ENCODE measurements at regions not wholly inside any gene's neighbourhood (a gene's known extent, or its start where the extent isn't known, plus 50 kb on each side); places are given as distances from the start of the nearest gene placed in this dataset.

- H3K4me2 ChIP-seq (ENCODE audit: extremely low read depth, insufficient read depth, low read length), result peak overlapping the region; percentile 1
- no peak for DNase-seq (ENCODE audit: low read depth in 2 of 2)
- H3K4me1 ChIP-seq (ENCODE audit: control insufficient read depth, extremely low read depth, insufficient read depth, low read length), result peaks cover 15% of the 10 kb centered on the region
- H3K9me3 ChIP-seq (ENCODE audit: control insufficient read depth, insufficient read depth, low read depth, low read length), result no peaks in the 10 kb centered on the region
- peak overlapping the region; percentile 37 for H3K27ac ChIP-seq (ENCODE audit: insufficient read depth, low read length)
- no peaks in the 10 kb centered on the region for H3K27me3 ChIP-seq (ENCODE audit: control insufficient read depth, insufficient read depth, low read length)
- no peaks in the 10 kb centered on the region for H3K79me2 ChIP-seq (ENCODE audit: control insufficient read depth, insufficient read depth, low read length)
- peak overlapping the region; percentile 0 for H2AFZ ChIP-seq (ENCODE audit: low read length)
- no peak for TF ChIP-seq EZH2 (IDR thresholded peaks at IDR 0.05; ENCODE audit: low read length, missing control alignments)
- TF ChIP-seq CTCF (conservative IDR thresholded peaks at IDR 0.05 in 1 of 2, IDR thresholded peaks at IDR 0.05 in 1 of 2; ENCODE audit: low read depth in 1 of 2, low read length in 2 of 2), result no peak
- no peaks in the 10 kb centered on the region for H3K36me3 ChIP-seq (ENCODE audit: control insufficient read depth, insufficient read depth, low read length)
- peak overlapping the region in 1 of 4 experiments; percentile 39 for H3K4me3 ChIP-seq (replicated peaks in 1 of 4; ENCODE audit: control extremely low read depth in 1 of 4, insufficient read depth in 1 of 4, low read depth in 3 of 4, low read length in 4 of 4)
- H3K9ac ChIP-seq (ENCODE audit: insufficient read depth, low read length), result no peak overlapping the region
- H4K20me1 ChIP-seq (ENCODE audit: control insufficient read depth, extremely low read depth, insufficient read depth, low read length), result no peaks in the 10 kb centered on the region
These were observed 100.1 kb upstream of the SLC45A1 start for GRCh38 chr1:8217809-8218208.

- H3K27ac ChIP-seq (ENCODE audit: insufficient read depth, low read length), result peak overlapping the region; percentile 78
- no peaks in the 10 kb centered on the region for H3K9me3 ChIP-seq (ENCODE audit: control insufficient read depth, insufficient read depth, low read depth, low read length)
- TF ChIP-seq EZH2 (IDR thresholded peaks at IDR 0.05; ENCODE audit: low read length, missing control alignments), result no peak
- TF ChIP-seq CTCF (conservative IDR thresholded peaks at IDR 0.05 in 1 of 2, IDR thresholded peaks at IDR 0.05 in 1 of 2; ENCODE audit: low read depth in 1 of 2, low read length in 2 of 2), result no peak
- peak overlapping the region; percentile 52 for H3K4me2 ChIP-seq (ENCODE audit: extremely low read depth, insufficient read depth, low read length)
- H3K4me3 ChIP-seq (replicated peaks in 1 of 4; ENCODE audit: control extremely low read depth in 1 of 4, insufficient read depth in 1 of 4, low read depth in 3 of 4, low read length in 4 of 4), result peak overlapping the region in 1 of 4 experiments; percentile 39
- H3K4me1 ChIP-seq (ENCODE audit: control insufficient read depth, extremely low read depth, insufficient read depth, low read length), result peaks cover 20% of the 10 kb centered on the region
- H3K27me3 ChIP-seq (ENCODE audit: control insufficient read depth, insufficient read depth, low read length), result no peaks in the 10 kb centered on the region
- H4K20me1 ChIP-seq (ENCODE audit: control insufficient read depth, extremely low read depth, insufficient read depth, low read length), result no peaks in the 10 kb centered on the region
- H2AFZ ChIP-seq (ENCODE audit: low read length), result peak overlapping the region; percentile 61
- H3K9ac ChIP-seq (ENCODE audit: insufficient read depth, low read length), result peak overlapping the region; percentile 58
- no peaks in the 10 kb centered on the region for H3K79me2 ChIP-seq (ENCODE audit: control insufficient read depth, insufficient read depth, low read length)
- H3K36me3 ChIP-seq (ENCODE audit: control insufficient read depth, insufficient read depth, low read length), result no peaks in the 10 kb centered on the region
- peak in 1 of 2 donors; percentile 36 for DNase-seq (ENCODE audit: low read depth in 2 of 2)
These were observed 100.8 kb upstream of the SLC45A1 start for GRCh38 chr1:8217011-8217711.

- H3K27ac ChIP-seq (ENCODE audit: insufficient read depth, low read length), result no peak overlapping the region
- TF ChIP-seq EZH2 (IDR thresholded peaks at IDR 0.05; ENCODE audit: low read length, missing control alignments), result no peak
- TF ChIP-seq CTCF (conservative IDR thresholded peaks at IDR 0.05 in 1 of 2, IDR thresholded peaks at IDR 0.05 in 1 of 2; ENCODE audit: low read depth in 1 of 2, low read length in 2 of 2), result no peak
- DNase-seq (ENCODE audit: low read depth in 2 of 2), result peak in 1 of 2 donors; percentile 23
- no peaks in the 10 kb centered on the region for H3K79me2 ChIP-seq (ENCODE audit: control insufficient read depth, insufficient read depth, low read length)
- no peak overlapping the region for H2AFZ ChIP-seq (ENCODE audit: low read length)
- no peak overlapping the region for H3K4me2 ChIP-seq (ENCODE audit: extremely low read depth, insufficient read depth, low read length)
- no peak overlapping the region for H3K9ac ChIP-seq (ENCODE audit: insufficient read depth, low read length)
- no peaks in the 10 kb centered on the region for H3K27me3 ChIP-seq (ENCODE audit: control insufficient read depth, insufficient read depth, low read length)
- no peak overlapping the region for H3K4me3 ChIP-seq (replicated peaks in 1 of 4; ENCODE audit: control extremely low read depth in 1 of 4, insufficient read depth in 1 of 4, low read depth in 3 of 4, low read length in 4 of 4)
- peaks cover 28% of the 10 kb centered on the region for H3K4me1 ChIP-seq (ENCODE audit: control insufficient read depth, extremely low read depth, insufficient read depth, low read length)
- H4K20me1 ChIP-seq (ENCODE audit: control insufficient read depth, extremely low read depth, insufficient read depth, low read length), result no peaks in the 10 kb centered on the region
- no peaks in the 10 kb centered on the region for H3K9me3 ChIP-seq (ENCODE audit: control insufficient read depth, insufficient read depth, low read depth, low read length)
- no peaks in the 10 kb centered on the region for H3K36me3 ChIP-seq (ENCODE audit: control insufficient read depth, insufficient read depth, low read length)
These were observed 101.9 kb upstream of the SLC45A1 start for GRCh38 chr1:8216005-8216404.
